ENCODE measurements at regions not wholly inside any gene's neighbourhood (a gene's known extent, or its start where the extent isn't known, plus 50 kb on each side); places are given as distances from the start of the nearest gene placed in this dataset.
"Not testable (repeated sequence)": the region's sequence is repeated elsewhere in the genome, so short reads cannot be mapped to it uniquely, and the experiment has no call there.

DNA sequence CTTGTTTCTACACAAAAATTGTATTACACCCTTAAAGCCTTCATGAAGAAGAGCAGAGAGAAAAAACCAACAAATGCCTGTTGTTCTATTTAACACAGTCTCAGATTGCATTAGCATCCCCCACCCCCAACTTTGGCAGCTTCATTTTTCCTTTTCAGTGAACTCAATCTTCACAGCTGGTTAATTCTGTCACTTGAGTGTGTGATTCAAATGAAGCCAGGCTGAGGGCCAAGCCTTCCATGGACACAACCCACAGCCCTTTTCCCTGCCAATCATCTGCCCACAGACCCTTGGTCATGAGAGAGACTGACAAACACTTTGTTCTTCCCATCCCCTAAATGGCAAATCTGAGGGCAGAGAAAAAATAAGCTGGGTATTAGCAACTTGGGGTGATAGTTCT, 217.5 kb upstream of the NMUR2 start:
- DNase-seq: no peak

GRCh38 chr5:152623951-152624350, 218.9 kb upstream of the NMUR2 start:
- no peak for DNase-seq

DNA sequence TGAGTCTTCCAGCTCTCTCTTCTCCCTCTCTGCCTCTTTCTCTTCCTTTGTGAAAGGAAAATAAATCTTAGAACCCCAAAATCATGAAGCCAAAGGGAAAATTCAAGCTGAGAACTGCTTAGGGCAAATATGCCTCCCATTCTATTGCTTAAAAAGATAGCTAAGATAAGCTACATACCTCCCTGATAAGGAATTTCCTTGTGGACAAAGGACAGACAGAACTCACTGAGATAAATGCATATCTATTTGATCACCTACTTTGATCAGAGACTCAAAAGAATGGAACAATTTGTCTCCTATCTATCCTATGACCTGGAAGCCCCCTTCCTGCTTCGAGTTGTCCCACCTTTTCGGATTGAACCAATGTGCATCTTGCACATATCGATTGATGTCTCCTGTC, 220.6 kb upstream of the NMUR2 start:
- DNase-seq: no peak

- no peak for DNase-seq
Measured at GRCh38 chr5:152631221-152631620, 226.1 kb upstream of the NMUR2 start.

- no peak for DNase-seq
Measured at GRCh38 chr5:152632360-152632759, 227.3 kb upstream of the NMUR2 start.

DNA sequence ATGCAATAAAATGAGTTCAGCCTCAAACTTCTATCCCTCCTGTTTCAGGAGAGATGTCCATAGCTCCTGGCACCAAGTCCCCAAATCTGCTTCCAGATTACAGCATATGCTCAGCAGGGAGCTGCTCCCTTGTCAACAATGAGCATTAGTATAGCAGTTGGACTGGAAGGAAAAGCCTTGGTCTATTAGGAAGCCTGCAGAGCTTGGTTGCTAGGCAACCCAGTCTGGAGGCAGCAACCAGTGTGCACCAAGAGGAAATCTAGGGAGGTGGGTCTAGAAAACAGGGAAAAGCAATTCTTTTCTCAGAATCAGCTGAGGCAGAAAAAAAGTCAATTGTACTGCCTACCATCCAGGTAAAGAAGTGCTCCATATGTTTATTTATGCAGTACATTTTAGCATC, 229.5 kb upstream of the NMUR2 start:
- DNase-seq: no peak

DNA sequence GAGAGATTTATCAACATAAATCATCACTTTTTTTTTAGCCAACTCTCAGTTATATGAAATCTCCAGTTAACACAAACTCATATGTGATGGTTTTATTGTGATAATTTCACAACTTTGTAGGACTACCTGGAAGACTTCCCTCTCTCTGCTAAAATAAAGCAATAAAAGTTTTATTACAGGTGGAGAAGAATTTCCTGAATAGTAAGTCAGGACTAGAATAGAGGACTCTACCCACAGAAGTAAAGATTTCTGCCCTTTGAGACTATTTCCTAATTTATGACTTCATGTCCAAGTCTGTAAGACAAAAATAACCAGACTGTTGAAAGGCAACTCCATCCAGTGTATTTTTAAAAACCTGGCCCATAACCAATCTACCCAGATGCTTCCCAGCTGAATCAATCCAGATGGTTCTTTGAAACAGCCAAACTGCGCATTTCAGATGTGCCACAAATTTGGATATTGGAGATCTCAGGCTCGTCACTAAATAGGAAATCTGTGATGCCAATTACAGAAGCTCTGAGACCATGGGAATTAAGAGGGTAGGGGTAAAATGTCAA, 234.0 kb upstream of the NMUR2 start:
- no peak for DNase-seq

GRCh38 chr5:152641970-152642805, 237.1 kb upstream of the NMUR2 start:
- no peak for DNase-seq

GRCh38 chr5:152642880-152643279, 237.8 kb upstream of the NMUR2 start:
- DNase-seq: no peak

GRCh38 chr5:152644029-152644728, 239.1 kb upstream of the NMUR2 start:
- DNase-seq: no peak

- no peak for DNase-seq
Measured at GRCh38 chr5:152649609-152650008, 244.5 kb upstream of the NMUR2 start.

- DNase-seq: no peak
Measured at GRCh38 chr5:152650413-152650812, 245.3 kb upstream of the NMUR2 start.

- not testable (repeated sequence) for DNase-seq
Measured at GRCh38 chr5:152659470-152659869, 254.4 kb upstream of the NMUR2 start.

- no peak for DNase-seq
Measured at GRCh38 chr5:152673601-152674000, 268.5 kb upstream of the NMUR2 start.

DNA sequence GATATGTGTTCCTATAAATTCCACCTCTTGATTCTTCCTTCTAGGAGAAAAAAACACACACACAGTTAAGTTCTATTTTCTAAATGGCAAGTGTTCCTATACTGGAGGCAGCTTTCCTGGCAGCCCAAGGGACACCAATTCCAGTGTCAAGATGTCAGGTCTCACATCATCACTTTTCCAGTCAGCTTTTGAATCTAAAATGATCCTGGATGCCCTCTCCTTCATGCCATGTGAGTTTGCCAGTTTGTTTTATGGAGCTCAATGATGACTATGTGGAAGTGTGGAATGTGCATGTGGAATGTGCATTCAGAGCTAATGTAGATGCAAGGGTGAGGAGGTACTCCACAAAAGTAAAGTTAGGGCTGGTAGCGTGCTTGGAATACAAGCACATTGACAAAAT, 269.3 kb upstream of the NMUR2 start:
- DNase-seq: no peak

- DNase-seq: no peak
Measured at GRCh38 chr5:152676196-152676595, 271.1 kb upstream of the NMUR2 start.

DNA sequence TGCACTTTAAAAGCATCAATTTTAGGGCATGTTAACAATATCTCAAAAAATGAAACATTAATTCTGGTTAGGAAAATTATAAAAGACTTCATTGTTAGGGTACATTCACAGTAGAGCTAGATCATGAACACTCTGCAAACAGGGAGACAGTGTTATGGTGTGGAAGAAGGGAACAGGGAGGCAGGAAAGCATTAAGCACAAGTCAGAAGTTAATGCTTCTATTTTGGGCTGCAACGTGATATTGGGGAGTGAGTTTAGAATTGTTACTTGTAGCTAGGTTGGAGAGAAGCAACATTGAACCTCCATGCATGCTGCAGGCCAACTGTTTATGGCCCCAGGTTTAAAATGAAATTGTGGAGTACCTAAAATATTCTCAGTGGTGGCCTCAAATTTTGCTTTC, 278.1 kb upstream of the NMUR2 start:
- DNase-seq: no peak

DNA sequence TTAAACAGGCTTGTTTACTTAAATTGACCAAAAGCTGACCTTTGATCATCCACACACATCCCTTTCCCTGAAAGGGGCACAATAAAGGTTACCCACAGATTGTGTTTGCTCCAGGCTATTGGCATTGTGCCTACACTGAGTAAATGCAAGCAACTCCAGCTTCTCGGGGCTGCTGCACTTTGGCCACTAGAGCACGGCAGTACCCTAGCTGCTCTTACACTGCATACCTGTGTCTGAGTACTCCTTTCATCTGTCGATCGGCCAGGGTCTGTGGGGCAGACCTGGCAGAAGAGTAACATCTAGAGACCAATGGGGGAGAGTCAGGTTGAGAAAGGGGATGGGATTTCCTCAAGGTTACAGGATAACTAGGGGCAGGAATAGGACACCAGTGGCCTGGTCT, 281.9 kb upstream of the NMUR2 start:
- DNase-seq: no peak

- peak; percentile 66 to 87 for DNase-seq
Measured at GRCh38 chr5:152688561-152689249, 283.6 kb upstream of the NMUR2 start.

DNA sequence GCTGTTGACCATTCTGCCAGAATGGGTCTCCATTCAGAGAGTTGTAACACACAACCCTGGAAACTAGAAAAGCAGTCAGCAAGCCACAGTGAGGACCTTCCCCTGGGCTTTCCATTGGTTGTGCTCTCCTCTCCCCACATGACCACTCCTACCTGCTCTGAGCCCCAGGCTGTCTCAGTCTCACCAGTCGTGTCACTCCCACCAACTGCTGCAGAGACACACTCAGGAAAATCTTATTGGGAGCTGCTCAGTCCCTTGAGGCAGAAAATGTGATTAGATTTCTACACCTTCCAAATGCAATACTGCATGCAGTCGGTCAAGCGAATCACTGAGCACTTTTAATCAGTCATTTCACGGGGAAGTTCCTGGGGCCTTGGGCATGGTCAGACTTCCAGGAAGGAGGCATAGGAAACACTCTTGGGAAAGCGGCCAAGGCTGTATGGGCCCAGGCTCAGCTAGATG, 284.2 kb upstream of the NMUR2 start:
- DNase-seq: no peak

DNA sequence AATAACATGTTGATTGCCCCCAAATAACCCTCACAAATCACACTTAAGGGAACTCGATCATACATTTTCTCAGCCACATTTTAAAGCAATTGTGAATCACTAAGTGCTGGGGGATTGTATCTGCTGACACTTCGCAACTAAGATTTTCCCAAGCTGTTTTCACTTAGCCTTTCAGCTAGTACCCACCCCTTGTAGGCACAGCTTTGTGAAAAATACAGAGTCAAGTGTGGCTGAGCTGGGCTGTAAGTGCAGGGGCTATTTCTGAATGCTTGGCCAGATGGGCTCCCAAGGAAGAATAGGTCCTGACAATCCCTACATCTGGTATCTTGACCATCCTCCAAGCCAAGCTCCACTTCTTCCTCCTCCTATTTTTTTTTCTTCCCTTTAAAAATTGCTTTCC, 289.2 kb upstream of the NMUR2 start:
- DNase-seq: no peak

DNA sequence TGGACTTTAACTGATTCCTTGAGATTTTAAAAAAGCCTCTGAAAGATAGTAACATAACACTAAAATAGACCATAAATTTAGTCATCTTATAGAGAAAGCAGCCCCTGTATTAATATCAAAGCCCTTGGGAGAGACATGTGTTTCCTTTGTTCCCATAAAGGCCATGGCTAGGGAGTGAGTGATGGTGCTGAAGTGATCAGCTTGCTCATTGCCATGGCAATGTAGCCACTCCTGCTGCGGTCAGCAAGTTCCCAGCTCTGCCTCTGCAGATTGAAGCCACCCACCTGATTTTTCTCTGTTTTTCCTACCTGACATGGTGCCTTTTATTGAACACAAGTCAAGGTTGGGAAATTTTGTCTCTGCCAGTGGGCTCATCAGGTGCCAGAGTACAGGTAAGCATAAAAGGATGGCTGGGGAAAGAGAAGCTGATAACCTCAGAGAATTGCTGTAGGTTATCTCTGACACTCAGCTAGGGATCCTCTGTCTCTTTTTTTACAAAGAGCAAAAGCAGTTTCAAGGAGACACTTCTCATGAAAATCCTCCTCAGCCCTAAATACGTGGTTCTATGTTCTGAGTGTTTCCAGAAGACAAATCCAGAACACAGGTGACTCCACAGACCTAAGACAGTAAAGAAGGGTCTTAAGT, 296.3 kb upstream of the NMUR2 start:
- DNase-seq: no peak

- DNase-seq: no peak
Measured at GRCh38 chr5:152704286-152704685, 299.2 kb upstream of the NMUR2 start.
